NCI-H146 treated with DMSO at 0.1 percent for 48 hours (cell line): ENCODE measurements at regions not wholly inside any gene's neighbourhood (a gene's known extent, or its start where the extent isn't known, plus 50 kb on each side); places are given as distances from the start of the nearest gene placed in this dataset.
"Not testable (repeated sequence)": the region's sequence is repeated elsewhere in the genome, so short reads cannot be mapped to it uniquely, and the experiment has no call there.

Experiments
- DNase-seq: peaks from one replicate; lab custom pipeline; 2025; ENCODE audit not compliant: unreplicated experiment; lab: John Stamatoyannopoulos, UW

DNA sequence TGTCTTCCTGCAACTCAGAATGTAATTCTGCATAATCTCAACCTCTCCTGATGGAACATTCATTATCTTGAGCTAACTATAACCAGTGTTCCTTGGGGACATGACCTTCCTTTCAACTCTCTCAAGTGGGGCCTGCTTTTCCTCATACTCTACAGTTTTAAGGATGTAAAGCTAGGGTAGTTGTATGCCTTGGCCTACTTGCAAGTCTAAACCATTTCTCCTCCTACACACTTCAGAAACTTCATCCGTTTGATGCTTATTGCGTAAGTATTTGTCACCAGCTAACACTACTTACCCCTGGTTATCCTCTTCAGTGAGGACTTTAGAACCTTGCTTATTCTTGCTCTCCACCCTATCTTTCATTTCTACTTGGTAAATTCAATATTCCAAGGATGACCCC lies 548.9 kb downstream of the HINT1 start:
- no peak for DNase-seq

DNA sequence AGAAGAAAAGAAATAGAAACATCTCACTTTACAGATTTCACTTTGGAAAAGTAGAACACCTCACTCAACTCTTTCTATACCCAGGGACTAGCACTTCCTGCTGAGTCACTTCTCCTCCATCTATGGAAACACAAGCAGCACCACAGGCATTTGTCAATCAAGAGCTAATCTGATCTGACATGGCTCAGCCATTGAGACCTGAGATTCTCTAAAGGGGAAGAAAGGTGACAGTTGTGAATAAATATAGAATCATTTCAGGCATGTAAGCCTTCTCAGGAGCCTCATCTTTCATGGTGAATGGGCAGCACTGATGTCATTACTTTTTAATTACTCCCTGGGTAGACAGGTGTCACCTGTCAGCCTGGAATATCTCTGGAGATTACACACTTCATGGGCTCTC lies 559.8 kb downstream of the HINT1 start:
- no peak for DNase-seq

DNA sequence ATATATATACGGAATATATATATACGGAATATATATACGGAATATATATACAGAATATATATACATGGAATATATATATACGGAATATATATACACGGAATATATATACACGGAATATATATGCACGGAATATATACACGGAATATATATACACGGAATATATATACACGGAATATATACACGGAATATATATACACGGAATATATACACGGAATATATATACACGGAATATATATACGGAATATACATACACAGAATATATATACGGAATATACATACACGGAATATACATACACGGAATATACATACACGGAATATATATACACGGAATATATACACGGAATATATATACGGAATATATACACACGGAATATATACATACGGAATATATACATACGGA lies 568.4 kb downstream of the HINT1 start:
- not testable (repeated sequence) for DNase-seq

DNA sequence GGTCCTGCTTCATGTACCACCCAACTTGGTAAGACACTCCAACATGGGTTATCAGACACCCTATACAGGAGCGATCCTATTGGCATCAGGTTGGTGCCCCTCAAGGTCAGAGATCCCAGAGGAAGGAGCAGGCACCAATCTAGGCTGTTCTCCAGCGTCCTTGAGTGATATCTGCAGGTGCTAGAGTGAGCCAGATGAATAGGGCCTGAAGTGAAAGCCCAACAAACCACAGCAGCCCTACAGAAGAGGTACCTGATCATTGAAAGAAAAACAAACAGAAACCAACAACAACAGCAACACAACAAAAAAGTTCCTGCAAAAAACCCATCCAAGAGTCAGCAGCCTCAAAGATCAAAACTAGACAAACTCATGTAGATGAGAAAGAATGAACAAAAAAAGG lies 584.8 kb downstream of the HINT1 start:
- DNase-seq, result no peak

DNA sequence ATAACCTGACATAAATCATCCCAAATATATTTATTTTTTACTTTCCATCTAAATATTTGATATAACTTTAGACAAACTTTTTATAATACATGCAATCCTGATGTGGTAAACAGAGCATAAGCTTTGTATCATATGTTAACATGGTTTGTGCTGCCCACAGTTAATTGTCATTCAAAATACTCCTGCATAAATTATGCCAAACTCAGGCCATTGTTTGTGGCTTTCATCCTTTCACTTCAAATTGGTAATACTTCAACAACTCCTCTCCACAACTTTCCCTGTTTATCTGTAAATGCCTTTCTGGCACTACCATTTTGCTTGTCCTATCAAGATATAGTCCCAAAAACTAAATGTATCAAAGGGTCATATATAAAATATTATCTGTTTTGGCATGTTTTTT lies 586.7 kb downstream of the HINT1 start:
- no peak for DNase-seq

DNA sequence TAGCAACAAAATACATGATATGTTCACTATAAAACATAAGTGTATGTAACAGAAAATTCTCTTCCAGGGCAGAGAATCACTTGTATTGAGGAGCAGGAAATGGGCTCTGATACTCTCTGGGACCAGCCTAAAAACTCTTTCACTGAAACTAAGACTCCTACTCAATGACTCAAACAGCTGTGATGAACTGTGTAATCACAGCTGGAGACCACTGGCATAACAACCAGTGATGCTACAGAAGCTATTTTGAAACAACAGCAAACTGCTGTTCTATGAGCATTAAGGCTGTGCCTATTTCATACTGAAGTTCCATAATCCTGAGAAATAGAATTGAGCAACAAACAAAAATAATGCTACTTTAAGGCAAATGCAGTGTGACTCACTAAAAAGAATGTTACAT lies 594.0 kb downstream of the HINT1 start:
- no peak for DNase-seq

DNA sequence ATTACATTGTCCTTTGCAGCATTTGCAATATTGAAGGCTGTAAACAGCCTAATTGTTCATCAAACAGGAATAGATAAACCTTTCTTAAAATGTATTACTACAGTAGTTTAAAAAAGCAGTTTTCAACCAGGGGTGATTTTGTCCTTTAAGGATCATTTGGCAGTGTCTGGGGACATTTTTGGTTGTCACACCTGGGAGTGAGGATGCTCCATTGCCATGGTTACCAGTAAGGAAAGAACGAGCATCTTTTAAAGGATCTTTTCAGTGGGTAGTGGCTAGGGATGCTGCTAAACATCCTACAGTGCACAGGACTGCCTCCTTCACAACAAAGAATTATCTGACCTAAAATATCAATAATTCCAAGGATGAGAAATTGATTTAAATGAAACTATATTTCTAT lies 596.3 kb downstream of the HINT1 start:
- no peak for DNase-seq

DNA sequence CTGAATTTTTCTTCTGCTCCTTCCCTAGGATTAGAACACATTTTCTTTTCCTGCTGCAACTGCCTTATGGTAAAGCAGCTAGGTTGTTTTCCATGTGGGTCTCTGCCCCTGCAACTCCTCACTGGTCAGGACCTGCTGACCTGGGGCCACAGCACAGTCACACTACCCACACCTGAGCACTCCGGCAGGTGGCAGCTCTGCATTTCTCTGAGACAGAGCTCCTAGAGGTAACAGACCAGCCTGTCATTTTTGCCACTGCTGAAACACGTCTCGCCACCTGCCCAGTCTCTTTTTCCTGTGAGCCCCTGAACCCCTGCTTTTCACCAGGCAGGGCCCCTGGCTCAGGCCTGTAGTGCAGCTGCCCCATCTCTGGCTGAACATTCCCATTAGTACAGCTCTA lies 609.6 kb downstream of the HINT1 start:
- no peak for DNase-seq

DNA sequence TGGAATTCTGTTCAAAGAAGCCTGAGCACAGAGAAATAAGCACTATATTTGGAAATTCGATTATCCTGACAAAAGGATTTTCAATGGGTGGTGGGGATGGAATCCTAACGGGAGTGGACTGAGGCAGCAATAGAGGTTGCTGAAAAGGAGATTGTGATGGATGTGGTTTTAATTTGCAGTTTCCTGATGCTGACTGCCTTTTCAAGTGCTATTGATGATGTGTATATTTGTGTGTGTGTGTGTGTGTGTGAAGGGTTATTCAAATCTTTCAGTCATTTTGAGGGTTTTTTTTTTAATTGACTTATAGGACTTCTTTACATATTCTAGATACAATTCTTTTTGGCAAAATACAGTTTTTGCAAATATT lies 614.5 kb downstream of the HINT1 start:
- DNase-seq, result no peak

DNA sequence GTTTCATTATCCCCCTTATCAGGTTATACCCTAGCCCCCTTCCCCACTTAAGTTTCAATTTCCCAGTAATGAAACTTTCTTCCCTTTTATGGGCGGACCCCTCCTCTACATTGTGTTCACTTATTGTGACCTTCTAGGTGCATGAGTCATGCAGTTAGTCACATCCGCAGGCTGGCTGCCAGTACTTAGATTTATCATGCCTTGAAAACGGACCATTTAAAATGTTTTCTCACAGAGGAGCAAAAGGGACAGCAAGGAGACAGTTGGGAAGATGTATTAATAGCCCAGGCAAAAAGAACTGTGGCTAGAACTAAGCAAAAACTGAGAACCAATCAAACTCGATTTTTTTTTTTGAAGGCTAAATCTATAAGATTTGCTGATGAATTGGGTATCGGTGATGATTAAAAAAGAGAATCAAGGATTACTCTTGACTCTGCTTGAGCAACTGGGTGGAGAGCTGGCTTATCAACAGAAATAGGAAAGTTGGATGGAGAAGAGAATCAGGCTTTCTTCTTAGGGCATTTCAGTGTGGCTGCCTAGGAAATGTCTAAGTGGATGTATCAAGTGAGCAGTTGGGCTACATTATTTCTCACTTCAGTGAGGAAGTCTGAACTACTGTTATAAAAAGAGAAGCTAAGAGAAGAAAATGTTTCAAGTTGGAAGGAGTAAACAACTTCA lies 615.0 kb downstream of the HINT1 start:
- no peak for DNase-seq

DNA sequence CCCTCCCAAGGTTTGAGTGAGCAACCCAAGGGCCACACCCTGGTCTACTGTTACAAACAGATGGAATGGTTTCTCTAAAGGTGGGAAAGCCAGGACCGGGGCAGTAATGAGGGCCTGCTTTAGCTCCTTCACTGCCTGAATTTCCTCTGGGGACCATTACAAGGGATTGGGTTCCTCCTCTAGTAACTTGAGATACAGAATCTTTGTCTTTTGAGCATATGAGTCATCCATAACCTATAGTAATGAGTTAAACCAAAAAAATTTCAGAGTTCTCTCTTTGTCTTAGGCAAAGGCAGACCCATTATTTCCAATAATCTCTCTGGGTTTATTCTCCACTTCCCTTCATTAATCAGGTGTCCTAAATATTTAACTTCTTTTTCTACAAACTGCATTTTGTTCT lies 618.8 kb downstream of the HINT1 start:
- no peak for DNase-seq

DNA sequence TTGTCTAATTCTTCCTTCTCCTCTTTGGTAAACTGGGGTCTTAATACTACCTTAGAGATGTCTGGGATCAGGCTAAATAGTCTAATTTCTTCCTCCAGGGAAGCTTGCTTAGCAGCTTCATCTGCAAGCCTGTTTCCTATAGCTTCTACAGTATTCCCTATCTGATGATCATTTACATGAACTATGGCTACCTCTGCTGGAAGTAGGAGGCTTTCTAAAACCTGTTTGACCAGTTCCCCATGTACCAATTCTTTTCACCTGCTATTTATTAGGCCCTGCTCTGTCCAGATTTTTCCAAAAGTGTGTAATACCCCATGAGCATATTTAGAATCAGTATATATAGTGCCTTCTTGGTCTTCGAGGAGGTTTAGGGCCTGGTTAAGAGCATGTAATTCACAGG lies 619.8 kb downstream of the HINT1 start:
- no peak for DNase-seq

DNA sequence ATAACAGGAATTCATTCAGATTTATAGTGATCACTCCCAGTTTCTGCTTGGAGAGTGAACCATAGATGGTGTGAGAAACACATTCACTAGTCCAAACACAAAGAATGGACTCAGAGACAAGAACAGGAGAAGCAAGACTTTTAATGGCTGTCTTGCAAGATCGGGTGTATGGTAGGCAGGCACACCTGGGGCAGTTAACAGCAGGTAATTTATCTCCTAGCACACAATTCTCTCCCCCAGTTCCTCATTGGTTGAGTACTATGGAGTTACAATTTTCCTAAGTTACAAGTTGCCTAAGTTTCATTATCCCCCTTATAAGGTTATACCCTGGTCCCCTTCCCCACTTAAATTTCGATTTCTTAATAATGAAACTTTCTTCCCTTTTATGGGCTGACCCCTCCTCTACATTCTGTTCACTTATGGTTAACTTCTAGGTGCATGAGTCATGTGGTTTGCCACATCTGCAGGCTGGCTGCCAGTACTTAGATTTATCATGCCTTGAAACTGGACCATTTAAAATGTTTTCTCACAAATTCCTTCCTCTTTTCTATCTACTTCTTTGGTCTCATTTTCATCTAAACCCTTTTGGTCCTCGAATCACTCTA lies 623.3 kb downstream of the HINT1 start:
- no peak for DNase-seq

DNA sequence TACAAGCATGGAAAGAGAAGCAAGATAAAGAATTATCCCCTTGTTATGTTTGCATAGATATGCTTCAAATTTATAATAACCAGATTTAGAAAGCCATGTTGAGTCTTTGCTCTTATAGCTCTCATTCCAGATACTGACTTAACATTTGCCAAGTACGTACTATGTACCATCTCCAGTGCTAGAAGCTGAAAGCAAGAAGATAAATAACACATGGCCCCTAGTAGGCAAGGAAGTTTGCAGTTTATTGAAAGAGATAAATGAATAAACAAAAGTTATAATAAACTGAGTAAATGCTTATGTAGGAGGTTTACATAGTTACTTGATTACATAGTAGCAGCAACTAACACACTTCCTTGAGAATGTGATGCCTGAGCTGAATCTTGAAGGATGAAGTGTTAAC lies 628.4 kb downstream of the HINT1 start:
- DNase-seq, result no peak

DNA sequence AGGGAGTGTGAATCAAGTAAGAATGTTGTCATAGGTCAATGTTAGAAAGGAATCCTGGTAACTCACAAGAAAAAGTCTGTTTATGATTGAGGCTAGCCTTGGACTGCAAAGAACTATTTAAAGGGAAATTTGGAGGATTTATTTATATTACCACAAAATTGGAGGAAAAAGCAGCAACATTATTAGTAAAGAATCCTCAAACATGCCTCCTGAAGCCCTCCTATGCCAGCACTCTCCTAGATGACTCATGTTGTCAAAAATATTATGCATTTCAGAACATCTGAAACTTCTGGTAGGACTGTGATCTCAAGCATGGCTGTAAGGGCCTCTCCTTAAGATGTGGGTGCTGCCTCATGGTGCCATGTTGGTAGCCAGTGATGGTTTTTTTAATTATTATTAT lies 628.5 kb downstream of the CHSY3 start:
- no peak for DNase-seq

DNA sequence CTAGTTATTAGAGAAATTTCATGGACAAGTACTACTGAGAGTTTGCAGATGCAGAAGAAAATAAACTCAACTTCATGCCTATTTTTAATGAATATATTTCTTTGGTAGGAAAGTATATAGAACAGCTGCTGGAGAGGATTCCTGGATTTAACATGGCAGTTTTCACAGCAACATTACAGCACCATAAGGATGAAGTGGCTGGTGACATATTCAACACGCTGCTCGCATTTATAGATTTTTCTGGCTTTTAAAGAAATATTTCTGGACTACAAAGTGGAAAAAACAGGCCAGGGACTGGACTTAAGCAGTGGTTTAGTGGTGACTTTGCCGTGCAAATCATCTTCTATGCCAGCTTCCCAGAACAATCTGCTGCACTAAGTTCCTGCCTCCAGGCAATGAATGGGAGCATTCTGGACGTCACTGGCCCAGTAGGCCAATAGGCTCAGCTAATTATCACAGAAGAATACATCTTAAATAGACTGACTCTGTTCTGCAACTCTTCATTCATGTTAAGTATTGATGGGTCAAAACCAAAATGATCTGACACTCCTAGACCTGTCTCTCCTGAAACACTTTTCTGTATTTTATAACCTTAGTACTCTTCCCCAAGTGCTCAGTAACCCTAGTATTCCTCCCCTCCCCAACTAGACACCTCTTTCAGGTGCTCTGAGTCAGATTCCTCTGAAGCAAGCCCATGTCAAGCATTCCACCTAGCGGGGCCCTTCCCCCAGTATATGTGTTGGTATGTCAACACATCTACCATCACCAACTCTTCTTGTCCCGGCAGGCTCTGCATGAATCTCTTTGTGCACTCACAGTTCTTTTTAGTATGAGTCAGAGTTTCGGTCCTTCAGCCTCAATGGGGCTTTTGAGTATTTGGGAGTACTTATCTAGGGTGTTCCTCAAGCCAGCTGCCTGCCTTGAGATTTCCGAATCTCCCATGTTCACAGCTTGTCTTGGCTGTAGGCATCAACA lies 625.5 kb downstream of the CHSY3 start:
- DNase-seq, result no peak

DNA sequence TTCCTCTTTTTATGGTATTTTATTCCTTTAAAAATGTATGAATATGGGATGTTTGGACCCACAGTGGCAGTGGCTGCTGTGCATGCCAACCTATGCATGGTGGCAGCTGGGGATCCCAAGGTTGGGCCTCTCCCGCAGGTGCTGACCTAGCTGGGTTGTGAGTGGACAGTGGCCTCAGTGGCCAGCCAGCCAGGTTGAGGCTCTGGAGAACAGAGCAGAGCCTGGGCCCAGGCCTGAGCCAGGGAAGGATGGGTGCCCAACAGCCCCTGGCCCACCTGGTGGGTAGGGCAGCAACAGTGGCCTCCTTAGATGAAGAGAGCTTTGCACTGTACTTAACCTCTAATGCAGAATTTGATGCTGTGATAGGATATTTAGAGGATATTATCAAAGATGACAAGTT lies 624.8 kb downstream of the CHSY3 start:
- no peak for DNase-seq

DNA sequence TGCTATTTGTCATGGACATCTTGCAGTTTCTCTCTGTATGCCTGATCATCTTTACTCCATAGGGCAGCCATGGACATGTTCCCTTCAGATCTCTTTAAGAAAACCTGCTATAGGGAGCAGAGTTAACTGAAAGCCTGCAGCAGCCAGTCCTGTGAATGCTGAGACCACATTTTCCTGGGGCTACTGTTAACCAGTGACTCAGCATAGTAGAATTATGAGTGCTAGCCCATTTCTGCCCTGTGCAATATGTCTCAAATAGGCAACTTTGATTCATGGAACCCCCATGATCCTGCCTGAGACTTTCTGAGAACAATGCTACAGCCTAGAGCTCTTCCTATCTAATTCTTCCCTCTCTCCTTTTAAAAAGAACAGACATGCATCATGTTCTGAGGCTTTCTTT lies 624.2 kb downstream of the CHSY3 start:
- DNase-seq, result no peak

DNA sequence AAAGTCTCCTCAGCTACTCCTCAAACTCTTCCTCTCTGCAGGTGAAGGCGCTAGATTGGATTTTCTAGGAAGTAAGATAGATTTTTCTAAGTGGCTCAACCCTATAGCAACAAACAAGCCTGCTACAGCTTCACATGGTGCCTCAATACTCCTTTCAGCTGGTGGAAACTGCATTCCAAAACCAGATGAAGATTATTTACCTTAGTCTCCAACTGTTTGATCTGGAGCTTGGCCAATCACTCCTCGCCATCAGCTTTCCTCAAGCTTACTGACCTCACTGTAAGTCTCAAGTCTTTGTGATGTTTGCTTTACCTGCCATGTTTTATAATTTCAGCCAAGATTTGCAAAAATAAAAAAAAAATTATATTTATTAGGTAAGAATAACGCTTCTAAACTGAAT lies 622.4 kb downstream of the CHSY3 start:
- no peak for DNase-seq

DNA sequence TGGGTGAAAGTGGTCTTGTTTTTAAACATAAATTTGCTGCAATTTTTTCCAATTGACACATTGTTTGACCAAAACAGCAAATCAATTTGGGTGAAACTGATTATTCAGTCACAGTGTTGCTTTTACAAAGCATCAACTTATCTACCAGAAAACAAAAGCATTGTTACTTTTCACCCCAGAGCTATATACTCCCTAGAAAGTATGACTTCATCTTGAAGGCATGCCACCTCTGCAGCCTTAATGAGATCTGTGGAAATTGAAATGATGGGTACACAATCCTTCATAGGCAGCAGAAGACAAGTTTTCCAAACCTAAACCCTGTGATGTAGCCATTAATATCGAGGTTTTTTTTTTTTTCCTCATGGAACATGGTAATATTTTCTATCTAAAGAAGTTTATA lies 615.9 kb downstream of the CHSY3 start:
- DNase-seq, result no peak

DNA sequence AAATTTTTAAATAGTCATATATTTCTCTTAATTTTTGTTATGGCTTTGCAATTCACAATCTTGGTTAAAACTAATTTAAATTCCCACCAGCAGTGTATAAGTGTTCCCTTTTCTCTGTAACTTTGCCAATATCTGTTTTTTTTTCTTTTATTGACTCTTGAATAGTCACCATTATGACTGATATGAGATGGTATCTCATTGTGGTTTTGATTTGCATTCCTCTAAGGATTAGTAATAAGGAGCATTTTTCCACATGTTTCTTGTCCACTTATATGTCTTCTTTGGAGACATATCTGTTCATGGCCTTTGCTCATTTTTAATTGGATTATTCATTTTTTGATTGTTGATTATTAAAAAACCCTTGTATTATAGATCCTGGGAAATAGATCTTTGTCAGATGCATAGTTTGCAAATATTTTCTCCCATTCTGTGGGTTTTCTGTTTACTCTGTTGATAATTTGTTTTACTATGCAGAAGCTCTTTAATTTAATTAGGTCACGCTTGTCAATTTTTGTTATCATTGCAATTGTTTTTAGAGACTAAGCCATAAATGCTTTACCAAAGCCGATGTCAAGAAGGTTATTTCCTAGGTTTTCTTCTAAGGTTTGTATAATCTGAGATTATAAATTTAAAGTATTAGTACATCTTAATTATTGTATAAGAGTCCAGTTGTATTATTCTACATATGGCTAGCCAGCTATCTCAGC lies 610.9 kb downstream of the CHSY3 start:
- DNase-seq, result no peak

DNA sequence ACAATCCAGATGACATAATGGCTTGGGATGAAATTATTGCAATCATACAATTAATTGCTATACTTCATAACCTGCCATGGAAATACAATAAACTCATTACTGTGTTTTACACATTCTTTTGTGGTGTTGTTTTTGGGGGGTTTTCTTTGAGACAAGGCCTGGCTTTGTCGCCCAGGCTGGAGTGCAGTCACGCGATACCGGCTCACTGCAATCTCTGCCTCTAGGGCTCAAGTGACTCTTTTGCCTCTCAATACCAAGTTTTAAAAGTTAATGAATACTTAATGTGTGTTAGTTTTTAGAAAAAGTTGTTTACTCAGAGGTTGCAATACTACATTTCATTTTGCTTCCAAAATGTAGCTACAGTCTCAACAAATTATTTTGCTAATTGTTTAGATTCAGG lies 598.4 kb downstream of the CHSY3 start:
- DNase-seq, result no peak
